Neuronal stem cell (in vitro differentiated cells): ENCODE measurements at regions not wholly inside any gene's neighbourhood (a gene's known extent, or its start where the extent isn't known, plus 50 kb on each side); places are given as distances from the start of the nearest gene placed in this dataset.
"Not testable (repeated sequence)": the region's sequence is repeated elsewhere in the genome, so short reads cannot be mapped to it uniquely, and the experiment has no call there.

Experiments used
- DNase-seq: peaks from one replicate; pipeline ENCODE4 v3.0.0-alpha.2; 2013; ENCODE audit warnings: low spot score
- H2AFZ ChIP-seq: one replicate; pipeline ENCODE4 v1.6.1; 2013; ENCODE audit warnings: mild to moderate bottlenecking, low read length, inconsistent platforms
- H2AK5ac ChIP-seq: 2 replicates; pipeline ENCODE4 v1.6.1; 2013; ENCODE audit warnings: low read depth, mild to moderate bottlenecking, inconsistent platforms, low read length, moderate library complexity, mixed read lengths
- H2BK120ac ChIP-seq: 2 replicates; pipeline ENCODE4 v1.6.1; 2013; ENCODE audit warnings: low read depth, mild to moderate bottlenecking, inconsistent platforms, low read length, moderate library complexity, mixed read lengths
- H2BK12ac ChIP-seq: one replicate; pipeline ENCODE4 v1.6.1; 2013; ENCODE audit warnings: low read length, inconsistent platforms
- H2BK15ac ChIP-seq: 2 replicates; pipeline ENCODE4 v1.6.1; 2013; ENCODE audit warnings: mild to moderate bottlenecking, low read length, inconsistent platforms, mixed read lengths
- H2BK5ac ChIP-seq: one replicate; pipeline ENCODE4 v1.6.1; 2013; ENCODE audit warnings: inconsistent platforms, mild to moderate bottlenecking, low read length, moderate library complexity
- H3K14ac ChIP-seq: one replicate; pipeline ENCODE4 v1.6.1; 2013; ENCODE audit warnings: low read length, inconsistent platforms
- H3K18ac ChIP-seq: 2 replicates; pipeline ENCODE4 v1.6.1; 2013; ENCODE audit warnings: low read length, inconsistent platforms
- H3K23ac ChIP-seq: 2 replicates; pipeline ENCODE4 v1.6.1; 2013; ENCODE audit warnings: low read depth, mild to moderate bottlenecking, mixed read lengths, low read length, inconsistent platforms; ENCODE audit not compliant: poor library complexity
- H3K27ac ChIP-seq: replicated peaks from 3 replicates; pipeline ENCODE4 v1.5.1; 2013; ENCODE audit warnings: low read length, inconsistent platforms
- H3K27me3 ChIP-seq, 3 experiments: 2 replicates each; pipeline ENCODE4 v1.6.1; 2013; ENCODE audit warnings: low read length in 3 of 3, mild to moderate bottlenecking in 2 of 3, inconsistent platforms in 1 of 3, low read depth in 1 of 3, mixed read lengths in 1 of 3, moderate library complexity in 1 of 3; ENCODE audit not compliant: control insufficient read depth in 3 of 3, insufficient read depth in 3 of 3
- H3K36me3 ChIP-seq, 2 donors: replicated peaks in 1 of 2; 2 replicates each; pipeline ENCODE4 v1.6.1; 2013; ENCODE audit warnings: low read length in 2 of 2; ENCODE audit not compliant: control insufficient read depth in 2 of 2, insufficient read depth in 2 of 2
- H3K4ac ChIP-seq: 2 replicates; pipeline ENCODE4 v1.6.1; 2013; ENCODE audit warnings: inconsistent platforms, mild to moderate bottlenecking, low read length, moderate library complexity
- H3K4me1 ChIP-seq, 2 donors: 1 replicate in 1 of 2; 2 replicates in 1 of 2; pipeline ENCODE4 v1.6.1; 2013; ENCODE audit warnings: low read length in 2 of 2, low read depth in 1 of 2; ENCODE audit not compliant: control insufficient read depth in 2 of 2, insufficient read depth in 1 of 2
- H3K4me2 ChIP-seq: one replicate; pipeline ENCODE4 v1.6.1; 2013; ENCODE audit warnings: mild to moderate bottlenecking, low read length, inconsistent platforms; ENCODE audit not compliant: insufficient read depth, poor library complexity, severe bottlenecking
- H3K4me3 ChIP-seq, 2 donors: 2 replicates each; pipeline ENCODE4 v1.5.1; 2013; ENCODE audit warnings: low read length in 2 of 2, mild to moderate bottlenecking in 2 of 2, inconsistent platforms in 1 of 2, moderate library complexity in 1 of 2
- H3K79me1 ChIP-seq: one replicate; pipeline ENCODE4 v1.6.1; 2013; ENCODE audit warnings: low read depth, mild to moderate bottlenecking, inconsistent platforms, low read length, moderate library complexity
- H3K9ac ChIP-seq: one replicate; pipeline ENCODE4 v1.6.1; 2013; ENCODE audit warnings: mild to moderate bottlenecking, low read depth, low read length, inconsistent platforms; ENCODE audit not compliant: poor library complexity
- H3K9me3 ChIP-seq, 2 donors: replicated peaks in 1 of 2; 2 replicates each; pipeline versions ENCODE3 to v1.6.1; 2013; ENCODE audit warnings: low read length in 2 of 2, mild to moderate bottlenecking in 2 of 2, inconsistent platforms in 1 of 2, low read depth in 1 of 2, mixed read lengths in 1 of 2, moderate library complexity in 1 of 2; ENCODE audit not compliant: control insufficient read depth in 2 of 2, insufficient read depth in 1 of 2
- H4K8ac ChIP-seq: one replicate; pipeline ENCODE4 v1.6.1; 2013; ENCODE audit warnings: low read depth, mild to moderate bottlenecking, inconsistent platforms, low read length, moderate library complexity
- H4K91ac ChIP-seq: one replicate; pipeline ENCODE4 v1.6.1; 2013; ENCODE audit warnings: low read length, low read depth, mild to moderate bottlenecking, inconsistent platforms; ENCODE audit not compliant: poor library complexity
- WGBS, 2 donors: extraction: QIAGEN DNeasy Blood & Tissue Kit; methylation state at CpG; one replicate each; pipeline ENCODE4 v1.1.7; 2013; ENCODE audit warnings: missing lambda C conversion rate in 2 of 2, mixed read lengths in 1 of 2; ENCODE audit not compliant: insufficient read length in 2 of 2, insufficient replicate concordance in 1 of 2; ENCODE audit errors: extremely low coverage in 2 of 2; 5-methylcytosine and 5-hydroxymethylcytosine counted together

- H2BK5ac ChIP-seq, H3K4me2 ChIP-seq, H3K9me3 ChIP-seq, H2BK12ac ChIP-seq, H3K4me3 ChIP-seq, H3K9ac ChIP-seq, H3K36me3 ChIP-seq, H3K18ac ChIP-seq, H2BK120ac ChIP-seq, H3K14ac ChIP-seq, H4K91ac ChIP-seq, H4K8ac ChIP-seq, H2BK15ac ChIP-seq, DNase-seq, H3K23ac ChIP-seq, H2AFZ ChIP-seq, H3K4ac ChIP-seq, H3K4me1 ChIP-seq, H3K27ac ChIP-seq, H2AK5ac ChIP-seq, H3K79me1 ChIP-seq, H3K27me3 ChIP-seq: not testable (repeated sequence)
- no CpG with 5 or more reads among the region's 1 CpG for WGBS, 2 donors
Observed at GRCh38 chr1:234799021-234799689, 189.2 kb upstream of the IRF2BP2 start.

GRCh38 chr1:234797216-234797615, 187.2 kb upstream of the IRF2BP2 start:
- H4K91ac ChIP-seq, H2AFZ ChIP-seq, H3K4ac ChIP-seq, H2BK15ac ChIP-seq, H3K9me3 ChIP-seq, H3K14ac ChIP-seq, H3K4me3 ChIP-seq, H2AK5ac ChIP-seq, H3K79me1 ChIP-seq, H3K4me2 ChIP-seq, H3K18ac ChIP-seq, H4K8ac ChIP-seq, H2BK12ac ChIP-seq, H3K27me3 ChIP-seq, H3K9ac ChIP-seq, H2BK5ac ChIP-seq, DNase-seq, H2BK120ac ChIP-seq, H3K36me3 ChIP-seq, H3K23ac ChIP-seq, H3K4me1 ChIP-seq, H3K27ac ChIP-seq: not testable (repeated sequence)
- no CpG with 5 or more reads among the region's 2 CpGs for WGBS, 2 donors

GRCh38 chr1:234796438-234796792, 186.4 kb upstream of the IRF2BP2 start:
- no CpG with 5 or more reads among the region's 2 CpGs for WGBS, 2 donors
- H3K4me3 ChIP-seq, H2AK5ac ChIP-seq, H3K23ac ChIP-seq, H2AFZ ChIP-seq, H4K8ac ChIP-seq, H3K18ac ChIP-seq, H3K27ac ChIP-seq, H3K4me1 ChIP-seq, H3K27me3 ChIP-seq, H2BK5ac ChIP-seq, H2BK120ac ChIP-seq, H3K36me3 ChIP-seq, H2BK15ac ChIP-seq, H2BK12ac ChIP-seq, H3K4ac ChIP-seq, H3K9me3 ChIP-seq, H3K9ac ChIP-seq, H3K79me1 ChIP-seq, DNase-seq, H3K4me2 ChIP-seq, H4K91ac ChIP-seq, H3K14ac ChIP-seq: not testable (repeated sequence)

- H2BK5ac ChIP-seq, H4K91ac ChIP-seq, H4K8ac ChIP-seq, H3K4me3 ChIP-seq, H2AK5ac ChIP-seq, H3K23ac ChIP-seq, H3K79me1 ChIP-seq, H3K4me2 ChIP-seq, H3K9ac ChIP-seq, H2BK12ac ChIP-seq, H3K14ac ChIP-seq, H3K9me3 ChIP-seq, H2BK120ac ChIP-seq, DNase-seq, H2BK15ac ChIP-seq, H3K4ac ChIP-seq, H3K27ac ChIP-seq, H3K18ac ChIP-seq, H3K27me3 ChIP-seq, H3K4me1 ChIP-seq, H3K36me3 ChIP-seq: not testable (repeated sequence)
- peak overlapping the region; percentile 35 for H2AFZ ChIP-seq
- no CpG with 5 or more reads among the region's 7 CpGs for WGBS, 2 donors
Observed at GRCh38 chr1:234795711-234796437, 185.9 kb upstream of the IRF2BP2 start.
